Tibial nerve (tissue), 4 donors: ENCODE measurements at regions not wholly inside any gene's neighbourhood (a gene's known extent, or its start where the extent isn't known, plus 50 kb on each side); places are given as distances from the start of the nearest gene placed in this dataset.

Experiments
- DNase-seq, 2 donors: peaks; one replicate each; pipeline ENCODE4 v3.0.0-alpha.2; 2019; ENCODE audit warnings: low spot score in 2 of 2
- H3K27ac ChIP-seq, 4 donors: fragments of 200-600 bp; sonication (generic) in 3 of 4; one replicate each; pipeline ENCODE4 v1.5.1; 2017 to 2019; ENCODE audit warnings: mild to moderate bottlenecking in 1 of 4
- H3K27me3 ChIP-seq, 2 donors: fragments of 200-600 bp; sonication (generic) in 1 of 2; one replicate each; pipeline versions ENCODE4 v1.5.1 to v1.6.0; 2017 to 2019
- H3K36me3 ChIP-seq, 3 donors: fragments of 200-600 bp; sonication (generic); one replicate each; pipeline ENCODE4 v1.5.1; 2018 to 2019
- H3K4me1 ChIP-seq, 4 donors: fragments of 200-600 bp; sonication (generic) in 3 of 4; one replicate each; pipeline ENCODE4 v1.5.1; 2017 to 2019
- H3K4me3 ChIP-seq, 4 donors: fragments of 200-600 bp; sonication (generic) in 3 of 4; one replicate each; pipeline ENCODE4 v1.5.1; 2017 to 2019; ENCODE audit warnings: mild to moderate bottlenecking in 1 of 4, moderate library complexity in 1 of 4
- H3K9me3 ChIP-seq, 4 donors: fragments of 200-600 bp; sonication (generic) in 3 of 4; one replicate each; pipeline ENCODE4 v1.5.1; 2017 to 2019
- EP300 ChIP-seq, 2 donors: sonication (generic); formaldehyde crosslinking; IDR thresholded peaks; one replicate each; pipeline ENCODE4 v1.6.1; 2017; ENCODE audit warnings: antibody characterized with exemption in 2 of 2, mild to moderate bottlenecking in 1 of 2
- POLR2A ChIP-seq, 2 donors: fragments of 450-650 bp; IDR thresholded peaks; one replicate each; pipeline ENCODE4 v1.6.1; 2017; ENCODE audit warnings: antibody characterized with exemption in 2 of 2, mild to moderate bottlenecking in 2 of 2, moderate library complexity in 2 of 2
- WGBS, 2 donors: methylation state at CpG; one replicate each; pipeline ENCODE4 v1.1.5; 2018; 5-methylcytosine and 5-hydroxymethylcytosine counted together
- TF ChIP-seq, protein P1 (sequence below), 5 experiments: fragments of 200-600 bp in 3 of 5; fragments of 450-650 bp in 2 of 5; sonication (generic) in 3 of 5; IDR thresholded peaks; one replicate each; pipeline ENCODE4 v1.5.1; 2016 to 2019; ENCODE audit warnings: antibody characterized with exemption in 5 of 5, mild to moderate bottlenecking in 3 of 5, moderate library complexity in 2 of 5

DNA sequence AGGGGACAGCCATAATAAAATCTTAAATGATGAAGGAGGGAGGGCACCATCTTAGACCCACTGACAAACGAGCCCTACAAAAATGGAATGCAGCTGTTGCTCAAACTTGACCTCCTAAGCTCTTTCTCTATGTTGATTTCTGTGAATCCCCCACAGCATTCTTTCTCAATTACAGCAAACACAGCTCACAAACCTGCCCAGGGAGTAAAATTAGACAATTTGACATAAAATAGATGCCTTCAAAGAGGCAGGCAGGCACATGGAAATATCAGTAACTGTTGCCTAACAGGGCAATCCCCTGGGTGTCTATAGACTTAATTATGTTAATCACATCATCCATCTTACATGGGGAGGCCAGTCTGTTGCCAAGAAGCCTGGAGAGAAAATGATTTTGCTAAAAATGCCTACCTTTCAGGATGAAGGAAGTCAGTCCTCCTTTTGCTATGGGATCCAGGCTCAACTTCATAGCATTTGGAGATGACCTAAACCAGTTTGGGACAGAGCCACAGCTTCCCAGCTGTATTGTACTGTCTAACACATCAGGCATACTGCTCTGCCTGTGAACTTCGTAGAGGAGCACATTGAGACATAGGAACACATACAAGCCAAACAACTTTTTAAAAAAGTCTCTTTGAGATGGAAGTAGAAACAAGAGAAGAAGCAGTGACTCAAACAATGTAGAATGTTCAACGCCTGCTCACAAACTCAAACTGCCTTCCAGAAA lies 1177.4 kb downstream of the SORCS1 start:
- WGBS, 2 donors, result 49 to 51% methylated on average over 3 of the region's 3 CpGs
- TF ChIP-seq POLR2A (IDR thresholded peaks at IDR 0.05) (no peak), EP300 (IDR thresholded peaks at IDR 0.05) (no peak)
- TF ChIP-seq, protein P1, sequence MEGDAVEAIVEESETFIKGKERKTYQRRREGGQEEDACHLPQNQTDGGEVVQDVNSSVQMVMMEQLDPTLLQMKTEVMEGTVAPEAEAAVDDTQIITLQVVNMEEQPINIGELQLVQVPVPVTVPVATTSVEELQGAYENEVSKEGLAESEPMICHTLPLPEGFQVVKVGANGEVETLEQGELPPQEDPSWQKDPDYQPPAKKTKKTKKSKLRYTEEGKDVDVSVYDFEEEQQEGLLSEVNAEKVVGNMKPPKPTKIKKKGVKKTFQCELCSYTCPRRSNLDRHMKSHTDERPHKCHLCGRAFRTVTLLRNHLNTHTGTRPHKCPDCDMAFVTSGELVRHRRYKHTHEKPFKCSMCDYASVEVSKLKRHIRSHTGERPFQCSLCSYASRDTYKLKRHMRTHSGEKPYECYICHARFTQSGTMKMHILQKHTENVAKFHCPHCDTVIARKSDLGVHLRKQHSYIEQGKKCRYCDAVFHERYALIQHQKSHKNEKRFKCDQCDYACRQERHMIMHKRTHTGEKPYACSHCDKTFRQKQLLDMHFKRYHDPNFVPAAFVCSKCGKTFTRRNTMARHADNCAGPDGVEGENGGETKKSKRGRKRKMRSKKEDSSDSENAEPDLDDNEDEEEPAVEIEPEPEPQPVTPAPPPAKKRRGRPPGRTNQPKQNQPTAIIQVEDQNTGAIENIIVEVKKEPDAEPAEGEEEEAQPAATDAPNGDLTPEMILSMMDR (IDR thresholded peaks at IDR 0.05), result no peak
- Histone ChIP-seq H3K9me3 (no peaks in the 10 kb centered on the region), H3K36me3 (no peaks in the 10 kb centered on the region), H3K27ac (no peak overlapping the region), H3K27me3 (no peaks in the 10 kb centered on the region), H3K4me1 (no peaks in the 10 kb centered on the region), H3K4me3 (no peak overlapping the region)
- DNase-seq, result no peak

DNA sequence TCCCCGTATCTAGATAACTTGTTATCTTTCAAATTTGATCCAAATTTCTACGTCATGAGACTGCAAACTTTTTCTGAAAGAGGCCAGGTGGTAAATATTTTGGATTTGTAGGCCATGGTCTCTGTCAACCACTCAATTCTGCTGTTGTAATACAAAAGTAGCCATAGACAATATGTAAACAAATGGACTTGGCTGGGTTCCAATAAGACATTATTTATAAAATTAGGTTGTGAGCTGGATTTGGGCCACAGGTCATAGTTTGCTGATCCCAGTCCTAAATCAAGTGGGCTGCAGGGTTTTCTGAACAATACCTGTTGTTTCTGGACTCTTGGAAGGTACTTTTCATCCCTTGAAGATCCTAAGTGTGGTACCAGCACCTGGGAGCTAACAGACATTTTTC lies 1178.0 kb downstream of the SORCS1 start:
- 76 to 86% methylated on average over 2 of the region's 2 CpGs for WGBS, 2 donors
- no peak for DNase-seq
- TF ChIP-seq POLR2A (IDR thresholded peaks at IDR 0.05) (no peak), EP300 (IDR thresholded peaks at IDR 0.05) (no peak)
- TF ChIP-seq, protein P1 (IDR thresholded peaks at IDR 0.05), result no peak
- H3K27me3 ChIP-seq, result no peaks in the 10 kb centered on the region
- no peaks in the 10 kb centered on the region for H3K4me1 ChIP-seq
- no peak overlapping the region for H3K4me3 ChIP-seq
- no peak overlapping the region for H3K27ac ChIP-seq
- no peaks in the 10 kb centered on the region for H3K36me3 ChIP-seq
- no peaks in the 10 kb centered on the region for H3K9me3 ChIP-seq

DNA sequence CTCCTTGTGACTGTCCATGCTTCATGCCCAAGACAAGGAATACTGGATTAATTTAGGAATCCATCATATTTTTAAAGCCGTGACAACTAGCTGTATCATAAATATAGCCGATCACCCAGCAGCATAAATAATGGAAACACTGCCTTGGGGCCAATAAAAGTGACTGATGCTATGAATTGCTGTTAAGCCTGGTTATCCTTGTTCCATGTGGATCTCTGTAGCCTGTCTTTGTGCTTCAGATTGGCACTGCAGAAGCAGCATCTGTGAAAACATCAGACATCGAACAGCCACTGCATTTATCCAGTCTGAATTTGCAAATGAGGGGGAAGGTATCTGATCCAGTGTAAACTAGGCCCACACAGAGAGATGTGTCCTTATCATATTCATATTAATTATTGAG lies 1181.8 kb downstream of the SORCS1 start:
- Histone ChIP-seq H3K27ac (no peak overlapping the region), H3K27me3 (no peaks in the 10 kb centered on the region), H3K9me3 (no peaks in the 10 kb centered on the region), H3K4me3 (no peak overlapping the region), H3K36me3 (no peaks in the 10 kb centered on the region), H3K4me1 (no peaks in the 10 kb centered on the region)
- TF ChIP-seq POLR2A (IDR thresholded peaks at IDR 0.05) (no peak), EP300 (IDR thresholded peaks at IDR 0.05) (no peak)
- TF ChIP-seq, protein P1 (IDR thresholded peaks at IDR 0.05), result no peak
- no peak for DNase-seq
- WGBS, 2 donors, result 62 to 74% methylated on average over 3 of the region's 3 CpGs

DNA sequence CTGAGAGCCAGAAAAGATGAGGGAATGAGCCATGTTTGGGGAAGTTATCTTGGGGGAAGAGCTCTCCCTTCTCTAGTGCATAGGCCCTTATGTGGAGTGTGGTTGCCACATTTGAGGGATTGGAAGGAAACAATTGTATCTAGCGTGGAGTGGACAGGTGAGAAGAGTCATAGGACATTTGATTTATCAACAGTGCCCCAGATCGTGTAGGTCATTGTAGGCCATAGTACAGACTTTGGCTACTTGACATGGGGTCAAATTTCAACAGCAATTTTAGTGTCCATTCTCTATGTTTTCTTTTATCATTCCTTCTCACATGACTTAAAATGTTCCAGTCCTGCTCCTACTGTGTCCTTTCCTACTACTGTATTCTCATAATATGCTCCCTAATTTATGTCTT lies 1182.8 kb downstream of the SORCS1 start:
- no peak overlapping the region for H3K4me3 ChIP-seq
- H3K9me3 ChIP-seq, result no peaks in the 10 kb centered on the region
- no peak overlapping the region for H3K27ac ChIP-seq
- TF ChIP-seq, protein P1 (IDR thresholded peaks at IDR 0.05), result no peak
- TF ChIP-seq EP300 (IDR thresholded peaks at IDR 0.05) (no peak), POLR2A (IDR thresholded peaks at IDR 0.05) (no peak)
- H3K36me3 ChIP-seq, result no peaks in the 10 kb centered on the region
- 79 to 84% methylated on average over 2 of the region's 2 CpGs for WGBS, 2 donors
- H3K4me1 ChIP-seq, result no peaks in the 10 kb centered on the region
- DNase-seq, result no peak
- H3K27me3 ChIP-seq, result no peaks in the 10 kb centered on the region

DNA sequence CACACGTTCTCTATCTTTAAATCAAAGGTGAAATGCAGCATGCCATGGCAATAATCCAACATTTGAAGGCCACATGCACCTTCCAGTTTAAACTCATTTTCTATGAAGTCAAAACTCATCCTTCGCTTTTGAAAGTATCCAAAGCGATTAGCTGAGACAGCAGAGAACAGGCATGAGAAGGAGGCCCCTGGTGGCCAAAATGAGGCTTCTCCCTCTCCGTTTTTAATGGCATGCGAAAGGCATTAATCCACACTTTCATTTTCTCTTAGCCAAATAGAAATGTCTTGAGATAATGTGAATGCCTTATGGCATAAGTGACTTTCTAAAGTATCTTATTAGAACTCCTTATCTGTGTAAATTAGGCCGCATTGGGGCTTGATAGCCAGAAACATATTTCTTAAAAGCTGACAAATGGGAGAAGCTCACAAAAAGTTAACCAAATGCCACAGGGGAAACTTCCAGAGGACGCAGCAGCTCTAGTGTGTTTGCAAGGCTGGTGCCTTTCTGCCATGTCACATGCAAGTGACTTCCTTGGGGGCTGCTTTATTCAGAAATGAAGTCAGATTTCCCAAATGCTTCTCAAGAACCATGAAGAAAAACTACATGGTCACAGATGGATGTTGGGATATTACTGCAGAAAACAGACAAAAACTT lies 1189.6 kb downstream of the SORCS1 start:
- H3K27ac ChIP-seq, result peak overlapping the region in 2 of 4 donors; percentile 52 to 68
- TF ChIP-seq, protein P1 (IDR thresholded peaks at IDR 0.05), result peak; percentile 43 to 63 (median 56)
- TF ChIP-seq EP300 (IDR thresholded peaks at IDR 0.05) (no peak), POLR2A (IDR thresholded peaks at IDR 0.05) (no peak)
- H3K27me3 ChIP-seq, result no peaks in the 10 kb centered on the region
- H3K36me3 ChIP-seq, result no peaks in the 10 kb centered on the region
- no peaks in the 10 kb centered on the region for H3K9me3 ChIP-seq
- peaks cover 0 to 21% (median 2%) of the 10 kb centered on the region in 4 donors for H3K4me1 ChIP-seq
- H3K4me3 ChIP-seq, result peak overlapping the region in 3 of 4 donors; percentile 6 to 26 (median 13)
- peak in 1 of 2 donors; percentile 20 for DNase-seq
- 34 to 37% methylated on average over 7 of the region's 7 CpGs for WGBS, 2 donors
